HepG2 (cell line): ENCODE measurements at regions not wholly inside any gene's neighbourhood (a gene's known extent, or its start where the extent isn't known, plus 50 kb on each side); places are given as distances from the start of the nearest gene placed in this dataset.

Source experiments
- ATAC-seq: fragments of 200-7000 bp; cut with Tn5 transposase; 3 replicates; pipeline ENCODE4 v1.9.1; 2020; ENCODE audit warnings: mild to moderate bottlenecking, moderate library complexity
- BruUV-seq: library from RNA; stranded (reverse); fragments of 400-500 nt; replicated peaks from 2 replicates; lab custom pipeline; 2021; lab: Mats Ljungman, UMichigan
- CTCF ChIA-PET: fragments of 300-600 bp; formaldehyde crosslinking; extraction: SDS; loops from one replicate; lab custom pipeline; 2021; ENCODE audit warnings: low total read pairs, inconsistent platforms, low intra/inter-chr PET ratio; lab: Yijun Ruan, JAX
- POLR2A ChIA-PET: fragments of 350-600 bp; sonication (Branson Sonifier 250); formaldehyde crosslinking; loops from one replicate; lab custom pipeline; 2020; ENCODE audit warnings: antibody characterized with exemption, inconsistent platforms; lab: Yijun Ruan, JAX
- DNase-seq: peaks from one replicate; pipeline ENCODE4 v3.0.0-alpha.2; 2015; ENCODE audit warnings: low spot score
- FAIRE-seq: peaks from 3 replicates; lab custom pipeline; 2011; peaks lifted over from hg19 to GRCh38; lab: Jason Lieb, UNC
- H2AFZ ChIP-seq: one replicate; pipeline ENCODE4 v1.6.1; 2011; ENCODE audit warnings: low read length, inconsistent platforms
- H3K27ac ChIP-seq: fragments of 300-600 bp; 3 replicates; pipeline ENCODE4 v1.8.0; 2011; ENCODE audit warnings: mixed run types, mild to moderate bottlenecking, mixed read lengths, low read length, inconsistent platforms; ENCODE audit not compliant: insufficient read depth; ENCODE audit errors: extremely low read length
- H3K27me3 ChIP-seq, 2 experiments: fragments of 200-600 bp in 1 of 2; 2 replicates in 1 of 2; 3 replicates in 1 of 2; pipeline versions ENCODE4 v1.6.0 to v1.8.0; 2011; ENCODE audit warnings: low read length in 2 of 2, mild to moderate bottlenecking in 2 of 2, moderate library complexity in 2 of 2, inconsistent platforms in 1 of 2; ENCODE audit not compliant: insufficient read depth in 2 of 2, control insufficient read depth in 1 of 2
- H3K36me3 ChIP-seq, 2 experiments: fragments of 200-600 bp in 1 of 2; replicated peaks in 1 of 2; 2 replicates in 1 of 2; 3 replicates in 1 of 2; pipeline versions ENCODE4 v1.5.1 to v1.8.0; 2011; ENCODE audit warnings: low read length in 2 of 2, inconsistent platforms in 1 of 2; ENCODE audit not compliant: insufficient read depth in 2 of 2, control insufficient read depth in 1 of 2
- H3K4me1 ChIP-seq: 2 replicates; pipeline ENCODE4 v1.5.1; 2012; ENCODE audit warnings: low read length, inconsistent platforms; ENCODE audit not compliant: insufficient read depth
- H3K4me2 ChIP-seq: 2 replicates; pipeline ENCODE4 v1.6.0; 2011; ENCODE audit warnings: low read depth, low read length, inconsistent platforms
- H3K4me3 ChIP-seq, 3 experiments: fragments of 200-600 bp in 1 of 3; sonication (generic), shearing (Covaris generic) in 1 of 3; replicated peaks in 1 of 3; 2 replicates each; pipeline ENCODE4 v1.5.1; 2011 to 2016; ENCODE audit warnings: low read length in 3 of 3, inconsistent platforms in 2 of 3, low read depth in 2 of 3, mild to moderate bottlenecking in 2 of 3, control low read depth in 1 of 3, mixed read lengths in 1 of 3; ENCODE audit not compliant: insufficient read depth in 1 of 3
- H3K79me2 ChIP-seq: one replicate; pipeline ENCODE4 v1.6.1; 2011; ENCODE audit warnings: low read length, inconsistent platforms; ENCODE audit not compliant: insufficient read depth
- H3K9ac ChIP-seq: 2 replicates; pipeline ENCODE4 v1.6.0; 2011; ENCODE audit warnings: mild to moderate bottlenecking, low read depth, low read length, inconsistent platforms; ENCODE audit not compliant: insufficient read depth
- H3K9me3 ChIP-seq: 2 replicates; pipeline ENCODE4 v1.5.1; 2012; ENCODE audit warnings: mild to moderate bottlenecking, low read length
- H4K20me1 ChIP-seq: 2 replicates; pipeline ENCODE4 v1.6.0; 2011; ENCODE audit warnings: inconsistent platforms, mild to moderate bottlenecking, low read length, moderate library complexity; ENCODE audit not compliant: insufficient read depth
- ARID5B ChIP-seq: IDR thresholded peaks from 2 replicates; pipeline ENCODE4 v1.4.0; 2020; ENCODE audit warnings: mild to moderate bottlenecking, missing genetic modification reagents
- ELF4 ChIP-seq: sonication (generic); formaldehyde crosslinking; IDR thresholded peaks from 2 replicates; pipeline ENCODE4 v1.5.0; 2020; ENCODE audit warnings: missing genetic modification reagents, mild to moderate bottlenecking, moderate library complexity, borderline replicate concordance
- HMGXB4 ChIP-seq, 2 experiments: sonication (generic) in 1 of 2; formaldehyde crosslinking in 1 of 2; IDR thresholded peaks; 2 replicates each; pipeline versions ENCODE4 v1.4.0 to v1.6.1; 2018 to 2020; ENCODE audit warnings: missing genetic modification reagents in 2 of 2, borderline replicate concordance in 1 of 2, low read depth in 1 of 2, mild to moderate bottlenecking in 1 of 2, missing biosample characterization in 1 of 2
- MIXL1 ChIP-seq: IDR thresholded peaks from 2 replicates; pipeline ENCODE4 v1.6.1; 2016
- MXD3 ChIP-seq: IDR thresholded peaks from 2 replicates; pipeline ENCODE4 v1.6.1; 2016; ENCODE audit warnings: mild to moderate bottlenecking, missing biosample characterization, missing genetic modification reagents
- NAIF1 ChIP-seq: sonication (generic); formaldehyde crosslinking; IDR thresholded peaks from 2 replicates; pipeline ENCODE4 v1.5.0; 2020; ENCODE audit warnings: mild to moderate bottlenecking, missing genetic modification reagents, borderline replicate concordance
- NFYB ChIP-seq: sonication (generic); formaldehyde crosslinking; IDR thresholded peaks from 2 replicates; pipeline ENCODE4 v1.4.0; 2020; ENCODE audit warnings: missing genetic modification reagents
- NR2F2 ChIP-seq: IDR thresholded peaks from 2 replicates; pipeline ENCODE4 v1.6.1; 2012; ENCODE audit warnings: low read depth, inconsistent platforms, borderline replicate concordance
- ZNF589 ChIP-seq: sonication (generic); formaldehyde crosslinking; conservative IDR thresholded peaks from 2 replicates; pipeline ENCODE4 v1.8.0; 2022; ENCODE audit warnings: mild to moderate bottlenecking, moderate library complexity, missing genetic modification reagents
- ZNF609 ChIP-seq: sonication (generic); formaldehyde crosslinking; IDR thresholded peaks from 2 replicates; pipeline ENCODE4 v1.4.0; 2020; ENCODE audit warnings: mild to moderate bottlenecking, missing genetic modification reagents, borderline replicate concordance
- in situ Hi-C: cut with HindIII; loops from 2 replicates; pipeline ENCODE4 v1.10.0; 2017; ENCODE audit warnings: low pct_unique_long_range_greater_than_20kb; ENCODE audit not compliant: extremely low pct_ligation_motif_present
- intact Hi-C: fragments of 100-400 bp; cut with micrococcal nuclease; formaldehyde crosslinking; loops from one replicate; pipeline ENCODE4 v1.10.0; 2022; ENCODE audit not compliant: unreplicated experiment

- no TSS peak for BruUV-seq
- no peak for DNase-seq
- TF ChIP-seq ARID5B = no peak
- TF ChIP-seq NR2F2 = no peak
- no peak for TF ChIP-seq ZNF609 (CRISPR knock-in tag)
- TF ChIP-seq HMGXB4 (CRISPR knock-in tag; IDR thresholded peaks at IDR 0.05; ENCODE audit: borderline replicate concordance in 1 of 2, low read depth in 1 of 2) = no peak
- no peak for TF ChIP-seq ELF4 (CRISPR knock-in tag)
- TF ChIP-seq MXD3 = no peak
- no peak for TF ChIP-seq NFYB
- TF ChIP-seq MIXL1 = no peak
- no peak for TF ChIP-seq NAIF1 (CRISPR knock-in tag)
- no peak for TF ChIP-seq ZNF589 (CRISPR knock-in tag)
Measured at GRCh38 chr4:137861682-137862081, 329.4 kb upstream of the PCDH18 start.

More at GRCh38 chr4:137861682-137862081, 329.4 kb upstream of the PCDH18 start:
- ChIA-PET POLR2A (no interaction called here), CTCF (interaction anchor here (0.9 to 1.6 kb wide), 3 partner anchors 41 to 737 kb away, joined by 3 to 12 read pairs (median 7); no protein-coding TSS in a partner anchor)
- H3K4me3 ChIP-seq = no peak overlapping the region
- H3K4me1 ChIP-seq = no peaks in the 10 kb centered on the region
- in situ Hi-C loops = no loop called here
- H3K9me3 ChIP-seq = no peaks in the 10 kb centered on the region
- no peaks in the 10 kb centered on the region for H3K27me3 ChIP-seq
- H3K36me3 ChIP-seq = no peaks in the 10 kb centered on the region
- no peak overlapping the region for H3K4me2 ChIP-seq
- ATAC-seq (no peak), FAIRE-seq (no peak)
- H3K27ac ChIP-seq = no peak overlapping the region
- intact Hi-C loops = loop anchor here (1.0 to 2.0 kb wide), 3 partner anchors 41 to 737 kb away; no protein-coding TSS in a partner anchor
- H3K9ac ChIP-seq = no peak overlapping the region
- no peaks in the 10 kb centered on the region for H3K79me2 ChIP-seq
- H4K20me1 ChIP-seq = no peaks in the 10 kb centered on the region
- H2AFZ ChIP-seq = no peak overlapping the region
